GM19328 (cell line): ENCODE measurements at regions not wholly inside any gene's neighbourhood (a gene's known extent, or its start where the extent isn't known, plus 50 kb on each side); places are given as distances from the start of the nearest gene placed in this dataset.
"Not testable (repeated sequence)": the region's sequence is repeated elsewhere in the genome, so short reads cannot be mapped to it uniquely, and the experiment has no call there.

Source experiments
- ATAC-seq: cut with Tn5 transposase; IDR thresholded peaks from one replicate; pipeline ENCODE4 v1.9.1; 2021; ENCODE audit warnings: mild to moderate bottlenecking, moderate library complexity; ENCODE audit not compliant: unreplicated experiment

GRCh38 chr5:56405116-56405908 lies 172.2 kb upstream of the ANKRD55 start:
- ATAC-seq = no peak

- ATAC-seq = no peak
Observed at GRCh38 chr5:56402266-56403220, 169.4 kb upstream of the ANKRD55 start.

- ATAC-seq = not testable (repeated sequence)
Observed at GRCh38 chr5:56397796-56398195, 164.7 kb upstream of the ANKRD55 start.

- no peak for ATAC-seq
Observed at GRCh38 chr5:56396634-56397033, 163.5 kb upstream of the ANKRD55 start.

- no peak for ATAC-seq
Observed at GRCh38 chr5:56389261-56389660, 156.1 kb upstream of the ANKRD55 start.

- no peak for ATAC-seq
Observed at GRCh38 chr5:56388229-56388985, 155.3 kb upstream of the ANKRD55 start.

GRCh38 chr5:56386046-56386445 lies 152.9 kb upstream of the ANKRD55 start:
- ATAC-seq = no peak

GRCh38 chr5:56384186-56384585 lies 151.1 kb upstream of the ANKRD55 start:
- no peak for ATAC-seq

- ATAC-seq = no peak
Observed at GRCh38 chr5:56383761-56384160, 150.6 kb upstream of the ANKRD55 start.

GRCh38 chr5:56382896-56383295 lies 149.8 kb upstream of the ANKRD55 start:
- ATAC-seq = no peak

- ATAC-seq = no peak
Observed at GRCh38 chr5:56377573-56377972, 144.4 kb upstream of the ANKRD55 start.

- ATAC-seq = no peak
Observed at GRCh38 chr5:56376128-56376527, 143.0 kb upstream of the ANKRD55 start.

GRCh38 chr5:56375011-56375410 lies 141.9 kb upstream of the ANKRD55 start:
- ATAC-seq = no peak

- not testable (repeated sequence) for ATAC-seq
Observed at GRCh38 chr5:56372491-56372890, 139.4 kb upstream of the ANKRD55 start.

- ATAC-seq = no peak
Observed at GRCh38 chr5:56369361-56369811, 136.3 kb upstream of the ANKRD55 start.

GRCh38 chr5:56367748-56368147 lies 134.6 kb upstream of the ANKRD55 start:
- no peak for ATAC-seq

- no peak for ATAC-seq
Observed at GRCh38 chr5:56366986-56367385, 133.9 kb upstream of the ANKRD55 start.

GRCh38 chr5:56361398-56361797 lies 128.3 kb upstream of the ANKRD55 start:
- no peak for ATAC-seq

GRCh38 chr5:56360816-56361215 lies 127.7 kb upstream of the ANKRD55 start:
- ATAC-seq = no peak

- no peak for ATAC-seq
Observed at GRCh38 chr5:56359809-56360685, 126.9 kb upstream of the ANKRD55 start.
